ENCODE measurements at regions not wholly inside any gene's neighbourhood (a gene's known extent, or its start where the extent isn't known, plus 50 kb on each side); places are given as distances from the start of the nearest gene placed in this dataset.

GRCh38 chr2:155755481-155755880, 577.0 kb downstream of the NR4A2 start:
- TF ChIP-seq MAX (IDR thresholded peaks at IDR 0.05; ENCODE audit: low read depth, low read length) (no peak), MYC (IDR thresholded peaks at IDR 0.05; ENCODE audit: low read depth, low read length) (no peak), CTCF (IDR thresholded peaks at IDR 0.05; ENCODE audit: low read depth, low read length) (no peak), POLR2A (IDR thresholded peaks at IDR 0.05; ENCODE audit: extremely low read depth, insufficient read length) (no peak)
- H3K4me3 ChIP-seq (ENCODE audit: low read depth, low read length): no peak overlapping the region
- no peak for DNase-seq (ENCODE audit: low read depth)

- TF ChIP-seq CTCF (IDR thresholded peaks at IDR 0.05; ENCODE audit: low read depth, low read length) (no peak), MAX (IDR thresholded peaks at IDR 0.05; ENCODE audit: low read depth, low read length) (no peak), MYC (IDR thresholded peaks at IDR 0.05; ENCODE audit: low read depth, low read length) (no peak), POLR2A (IDR thresholded peaks at IDR 0.05; ENCODE audit: extremely low read depth, insufficient read length) (no peak)
- DNase-seq (ENCODE audit: low read depth): no peak
- no peak overlapping the region for H3K4me3 ChIP-seq (ENCODE audit: low read depth, low read length)
Measured at GRCh38 chr2:155748131-155748530, 584.4 kb downstream of the NR4A2 start.

GRCh38 chr2:155747531-155747930, 585.0 kb downstream of the NR4A2 start:
- no peak for DNase-seq (ENCODE audit: low read depth)
- no peak overlapping the region for H3K4me3 ChIP-seq (ENCODE audit: low read depth, low read length)
- TF ChIP-seq MAX (IDR thresholded peaks at IDR 0.05; ENCODE audit: low read depth, low read length) (no peak), POLR2A (IDR thresholded peaks at IDR 0.05; ENCODE audit: extremely low read depth, insufficient read length) (no peak), MYC (IDR thresholded peaks at IDR 0.05; ENCODE audit: low read depth, low read length) (no peak), CTCF (IDR thresholded peaks at IDR 0.05; ENCODE audit: low read depth, low read length) (no peak)

GRCh38 chr2:155733091-155733853, 599.2 kb downstream of the NR4A2 start:
- TF ChIP-seq MYC (IDR thresholded peaks at IDR 0.05; ENCODE audit: low read depth, low read length) (no peak), MAX (IDR thresholded peaks at IDR 0.05; ENCODE audit: low read depth, low read length) (no peak), CTCF (IDR thresholded peaks at IDR 0.05; ENCODE audit: low read depth, low read length) (no peak), POLR2A (IDR thresholded peaks at IDR 0.05; ENCODE audit: extremely low read depth, insufficient read length) (no peak)
- no peak for DNase-seq (ENCODE audit: low read depth)
- no peak overlapping the region for H3K4me3 ChIP-seq (ENCODE audit: low read depth, low read length)

GRCh38 chr2:155730804-155731203, 601.7 kb downstream of the NR4A2 start:
- H3K4me3 ChIP-seq (ENCODE audit: low read depth, low read length): no peak overlapping the region
- TF ChIP-seq POLR2A (IDR thresholded peaks at IDR 0.05; ENCODE audit: extremely low read depth, insufficient read length): no peak
- no peak for TF ChIP-seq MYC (IDR thresholded peaks at IDR 0.05; ENCODE audit: low read depth, low read length)
- TF ChIP-seq MAX (IDR thresholded peaks at IDR 0.05; ENCODE audit: low read depth, low read length): no peak
- no peak for DNase-seq (ENCODE audit: low read depth)

- DNase-seq (ENCODE audit: low read depth): no peak
- H3K4me3 ChIP-seq (ENCODE audit: low read depth, low read length): no peak overlapping the region
- no peak for TF ChIP-seq MYC (IDR thresholded peaks at IDR 0.05; ENCODE audit: low read depth, low read length)
- no peak for TF ChIP-seq MAX (IDR thresholded peaks at IDR 0.05; ENCODE audit: low read depth, low read length)
- TF ChIP-seq POLR2A (IDR thresholded peaks at IDR 0.05; ENCODE audit: extremely low read depth, insufficient read length): no peak
- no peak for TF ChIP-seq CTCF (IDR thresholded peaks at IDR 0.05; ENCODE audit: low read depth, low read length)
Measured at GRCh38 chr2:155727187-155727895, 605.2 kb downstream of the NR4A2 start.

Data from NB4 (cell line).